ENCODE measurements at regions not wholly inside any gene's neighbourhood (a gene's known extent, or its start where the extent isn't known, plus 50 kb on each side); places are given as distances from the start of the nearest gene placed in this dataset.

GRCh38 chr2:216553482-216554240, 55.0 kb downstream of the RPL37A start:
- ChIA-PET POLR2A (ENCODE audit: unreplicated experiment) (no interaction called here), CTCF (no interaction called here)
- H3K9me1 ChIP-seq (ENCODE audit: insufficient read depth, low read length) = peaks cover 19% of the 10 kb centered on the region
- H4K91ac ChIP-seq (ENCODE audit: insufficient read depth, low read depth, low read length) = peak overlapping the region; percentile 90
- peak overlapping the region; percentile 67 for H3K18ac ChIP-seq (ENCODE audit: low read depth, low read length)
- H3K36me3 ChIP-seq (ENCODE audit: control insufficient read depth, insufficient read depth, low read length) = no peaks in the 10 kb centered on the region
- intact Hi-C loops (cut with micrococcal nuclease) (no loop called here), in situ Hi-C loops (cut with MboI; ENCODE audit: low sequenced_read_pairs) (no loop called here), dilution Hi-C loops (cut with HindIII; ENCODE audit: low sequenced_read_pairs, unreplicated experiment) (no loop called here)
- H3K4me3 ChIP-seq (ENCODE audit: insufficient read depth, low read depth, low read length) = no peak overlapping the region
- no peaks in the 10 kb centered on the region for H3K27me3 ChIP-seq (ENCODE audit: control insufficient read depth, insufficient read depth, low read length)
- ATAC-seq (ENCODE audit: low read depth) (no peak), DNase-seq (no peak)
- H2BK5ac ChIP-seq (ENCODE audit: low read depth, low read length, poor library complexity, severe bottlenecking) = peak overlapping the region; percentile 76
- WGBS, 2 experiments (ENCODE audit: extremely low coverage in 2 of 2, insufficient read length in 1 of 2) = 100% methylated on average over 3 of the region's 12 CpGs; no CpG with 5 or more reads in 1 of the 2 experiments
- peak overlapping the region; percentile 43 for H2AK9ac ChIP-seq (replicated peaks; ENCODE audit: low read depth, low read length, poor library complexity)
- H3K79me1 ChIP-seq (ENCODE audit: low read depth in 1 of 2, low read length in 2 of 2) = no peaks in the 10 kb centered on the region
- peak overlapping the region; percentile 95 for H3K14ac ChIP-seq (replicated peaks; ENCODE audit: low read depth, low read length)
- no peak overlapping the region for H3K9ac ChIP-seq (ENCODE audit: low read depth, low read length)
- H4K5ac ChIP-seq (ENCODE audit: low read depth, low read length) = peak overlapping the region; percentile 69; the same call in 1 of the 2 replicates
- H3K9me3 ChIP-seq (ENCODE audit: control insufficient read depth, insufficient read depth, low read length) = no peaks in the 10 kb centered on the region
- H3K27ac ChIP-seq (ENCODE audit: insufficient read depth, low read length) = peak overlapping the region; percentile 59
- H4K8ac ChIP-seq (ENCODE audit: low read depth in 2 of 2, low read length in 2 of 2) = peak overlapping the region; percentile 42 to 74
- H2BK120ac ChIP-seq (ENCODE audit: low read depth, low read length) = peak overlapping the region; percentile 96
- H3K56ac ChIP-seq (ENCODE audit: extremely low read depth, insufficient read depth, low read length) = no peak overlapping the region
- H2BK15ac ChIP-seq (ENCODE audit: low read depth, low read length) = peak overlapping the region; percentile 90; the same call in 2 of the 3 replicates
- TF ChIP-seq CHD1 (IDR thresholded peaks at IDR 0.05; ENCODE audit: low read depth, low read length) = no peak
- no peak for TF ChIP-seq RAD21 (IDR thresholded peaks at IDR 0.05; ENCODE audit: low read length)
- TF ChIP-seq MXI1 (IDR thresholded peaks at IDR 0.05; ENCODE audit: borderline replicate concordance, low read depth, low read length) = no peak
- no peak for TF ChIP-seq ELK1 (IDR thresholded peaks at IDR 0.05; ENCODE audit: borderline replicate concordance, low read depth, low read length)
- TF ChIP-seq SMC3 (IDR thresholded peaks at IDR 0.05; ENCODE audit: low read depth, low read length) = no peak
- no peak for TF ChIP-seq BHLHE40 (IDR thresholded peaks at IDR 0.05; ENCODE audit: low read depth, low read length)
- TF ChIP-seq, protein P1, sequence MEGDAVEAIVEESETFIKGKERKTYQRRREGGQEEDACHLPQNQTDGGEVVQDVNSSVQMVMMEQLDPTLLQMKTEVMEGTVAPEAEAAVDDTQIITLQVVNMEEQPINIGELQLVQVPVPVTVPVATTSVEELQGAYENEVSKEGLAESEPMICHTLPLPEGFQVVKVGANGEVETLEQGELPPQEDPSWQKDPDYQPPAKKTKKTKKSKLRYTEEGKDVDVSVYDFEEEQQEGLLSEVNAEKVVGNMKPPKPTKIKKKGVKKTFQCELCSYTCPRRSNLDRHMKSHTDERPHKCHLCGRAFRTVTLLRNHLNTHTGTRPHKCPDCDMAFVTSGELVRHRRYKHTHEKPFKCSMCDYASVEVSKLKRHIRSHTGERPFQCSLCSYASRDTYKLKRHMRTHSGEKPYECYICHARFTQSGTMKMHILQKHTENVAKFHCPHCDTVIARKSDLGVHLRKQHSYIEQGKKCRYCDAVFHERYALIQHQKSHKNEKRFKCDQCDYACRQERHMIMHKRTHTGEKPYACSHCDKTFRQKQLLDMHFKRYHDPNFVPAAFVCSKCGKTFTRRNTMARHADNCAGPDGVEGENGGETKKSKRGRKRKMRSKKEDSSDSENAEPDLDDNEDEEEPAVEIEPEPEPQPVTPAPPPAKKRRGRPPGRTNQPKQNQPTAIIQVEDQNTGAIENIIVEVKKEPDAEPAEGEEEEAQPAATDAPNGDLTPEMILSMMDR (conservative IDR thresholded peaks at IDR 0.05; ENCODE audit: low read depth, low read length) = no peak
- TF ChIP-seq POLR2A (IDR thresholded peaks at IDR 0.05; ENCODE audit: low read depth, low read length) = no peak
- TF ChIP-seq RFX5 (IDR thresholded peaks at IDR 0.05; ENCODE audit: low read depth, low read length) = no peak
- TF ChIP-seq FOS (IDR thresholded peaks at IDR 0.05; ENCODE audit: low read depth, low read length) = no peak
- no peak for TF ChIP-seq RCOR1 (IDR thresholded peaks at IDR 0.05; ENCODE audit: insufficient replicate concordance, low read length)
- TF ChIP-seq, protein P2, sequence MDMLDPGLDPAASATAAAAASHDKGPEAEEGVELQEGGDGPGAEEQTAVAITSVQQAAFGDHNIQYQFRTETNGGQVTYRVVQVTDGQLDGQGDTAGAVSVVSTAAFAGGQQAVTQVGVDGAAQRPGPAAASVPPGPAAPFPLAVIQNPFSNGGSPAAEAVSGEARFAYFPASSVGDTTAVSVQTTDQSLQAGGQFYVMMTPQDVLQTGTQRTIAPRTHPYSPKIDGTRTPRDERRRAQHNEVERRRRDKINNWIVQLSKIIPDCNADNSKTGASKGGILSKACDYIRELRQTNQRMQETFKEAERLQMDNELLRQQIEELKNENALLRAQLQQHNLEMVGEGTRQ (IDR thresholded peaks at IDR 0.05; ENCODE audit: low read depth, low read length) = no peak
- TF ChIP-seq MAFK (IDR thresholded peaks at IDR 0.05; ENCODE audit: low read depth, low read length) = no peak
- BruUV-seq (replicated peaks) = no TSS peak
- H3K4ac ChIP-seq (ENCODE audit: low read depth, low read length) = peak overlapping the region; percentile 88
- peak overlapping the region; percentile 87 for H2AK5ac ChIP-seq (ENCODE audit: low read depth, low read length)
- peak overlapping the region; percentile 60 for H2AFZ ChIP-seq (replicated peaks; ENCODE audit: low read length, poor library complexity)
- no peaks in the 10 kb centered on the region for H4K20me1 ChIP-seq (ENCODE audit: insufficient read depth, low read length)
- H2BK20ac ChIP-seq (ENCODE audit: low read depth, low read length) = peak overlapping the region; percentile 79
- peak overlapping the region; percentile 70 for H3K23ac ChIP-seq (ENCODE audit: low read depth, low read length)
- H3K4me2 ChIP-seq (ENCODE audit: low read depth, low read length) = no peak overlapping the region; the same call in 1 of the 2 replicates
- H3K4me1 ChIP-seq (ENCODE audit: control insufficient read depth, insufficient read depth, low read length) = peaks cover 50% of the 10 kb centered on the region
